Suppressor macrophage treated with lipopolysaccharide for 1 hour (primary cell): ENCODE measurements at regions not wholly inside any gene's neighbourhood (a gene's known extent, or its start where the extent isn't known, plus 50 kb on each side); places are given as distances from the start of the nearest gene placed in this dataset.
"Not testable (repeated sequence)": the region's sequence is repeated elsewhere in the genome, so short reads cannot be mapped to it uniquely, and the experiment has no call there.

Experiments used
- DNase-seq, 3 donors: peaks; one replicate each; pipeline ENCODE4 v3.0.0-alpha.2; 2020 to 2022

DNA sequence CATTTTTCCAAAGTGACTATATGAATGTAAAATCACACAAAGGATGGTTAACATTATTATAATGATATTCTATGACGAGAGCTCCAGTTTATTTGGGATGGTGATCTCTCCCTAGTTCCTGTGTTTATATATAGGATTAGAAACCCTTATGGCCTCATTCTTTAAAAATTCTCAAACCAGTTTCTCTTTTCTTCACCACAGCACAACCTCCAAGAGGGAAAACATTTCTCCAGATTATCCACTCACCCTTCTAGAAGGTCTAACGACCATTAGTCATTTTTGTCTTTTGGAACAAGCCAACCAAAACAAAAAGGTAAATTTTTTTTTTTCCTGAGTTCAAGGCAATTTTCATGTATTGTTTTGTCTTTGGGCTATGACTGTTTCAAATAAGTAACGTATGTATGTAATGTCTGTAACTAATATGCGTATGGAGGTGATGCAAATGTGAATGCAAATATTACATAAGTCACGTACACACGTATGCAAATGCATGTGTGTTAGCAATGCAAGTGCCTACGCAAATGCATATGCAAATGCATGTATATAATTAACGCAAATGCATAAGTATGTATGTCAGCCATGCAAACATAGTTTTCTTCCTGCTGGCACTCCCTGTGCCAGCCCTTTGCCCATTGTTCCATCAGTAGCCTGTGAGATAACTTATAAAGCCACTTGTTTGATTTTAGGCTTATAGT, 72.5 kb upstream of the MORC3 start:
- no peak for DNase-seq

DNA sequence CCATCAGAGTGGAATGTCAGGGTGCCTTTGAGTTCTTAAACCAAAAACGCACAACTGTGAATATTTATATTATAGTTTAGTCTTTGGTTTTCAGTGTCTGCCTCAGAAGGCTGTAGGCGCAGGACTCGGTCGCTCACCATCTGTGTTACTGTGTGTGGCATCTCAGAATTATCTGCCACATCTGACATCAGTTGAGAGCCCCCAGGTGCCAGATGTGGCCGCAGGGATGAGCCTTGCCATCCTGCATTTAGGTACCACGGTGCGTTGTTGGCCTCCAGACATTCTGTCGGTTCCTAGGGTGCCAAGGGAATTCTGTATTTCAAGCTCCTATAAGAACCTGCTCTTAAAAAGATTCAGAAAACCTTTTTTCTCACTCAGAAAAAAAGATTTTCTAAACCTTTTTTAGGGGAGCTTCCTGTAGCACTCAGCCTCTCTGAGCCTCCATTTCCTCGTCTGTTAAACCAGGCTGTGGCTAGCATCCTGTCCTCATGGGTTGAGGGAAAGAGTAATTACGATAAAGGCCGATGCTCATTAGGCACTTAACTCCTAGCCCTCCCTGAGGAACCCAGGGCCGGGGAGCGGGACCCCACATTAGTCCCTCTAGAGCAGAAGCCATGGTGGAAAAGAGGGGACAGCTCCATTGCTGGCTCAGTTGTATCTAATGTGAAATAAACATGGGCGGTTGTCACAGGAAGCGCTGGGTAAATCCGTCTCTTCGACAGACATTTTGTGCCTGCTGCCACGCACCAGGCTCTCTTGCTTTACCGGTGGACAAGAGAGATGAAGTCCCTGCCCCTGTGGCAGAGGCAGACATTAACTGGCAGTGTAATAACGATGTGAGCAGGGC, 70.2 kb upstream of the MORC3 start:
- DNase-seq = no peak

DNA sequence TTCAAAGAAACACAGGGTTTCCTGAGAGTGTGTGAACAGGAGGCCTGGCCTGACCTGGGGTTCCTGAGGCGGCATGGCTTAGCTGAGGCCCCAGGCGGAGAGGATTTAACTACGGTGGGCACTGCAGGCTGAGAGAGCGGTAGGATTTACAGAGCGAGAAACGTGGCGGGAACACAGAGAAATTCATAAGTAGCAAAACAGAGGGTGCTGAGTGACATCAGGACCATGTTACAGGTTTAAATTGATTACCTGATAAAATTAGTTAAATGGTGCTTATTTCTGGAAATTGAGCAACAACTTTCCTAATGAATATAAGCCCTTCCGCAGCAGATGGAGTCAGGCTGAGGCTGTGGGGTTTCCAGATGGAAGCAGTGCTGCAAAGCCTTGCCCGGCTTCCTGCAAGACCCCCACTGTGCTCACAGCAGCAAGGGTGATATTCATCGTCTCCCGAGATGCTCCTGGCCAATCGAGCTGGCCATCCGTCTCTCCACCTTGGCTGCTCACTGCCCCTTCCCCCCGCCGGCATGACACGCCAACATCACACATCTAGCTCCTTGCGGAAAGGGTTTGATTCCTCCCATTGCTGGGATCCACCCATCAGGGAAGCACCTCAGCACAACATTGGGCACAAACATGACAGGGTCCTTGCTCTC, 69.4 kb upstream of the MORC3 start:
- no peak for DNase-seq

DNA sequence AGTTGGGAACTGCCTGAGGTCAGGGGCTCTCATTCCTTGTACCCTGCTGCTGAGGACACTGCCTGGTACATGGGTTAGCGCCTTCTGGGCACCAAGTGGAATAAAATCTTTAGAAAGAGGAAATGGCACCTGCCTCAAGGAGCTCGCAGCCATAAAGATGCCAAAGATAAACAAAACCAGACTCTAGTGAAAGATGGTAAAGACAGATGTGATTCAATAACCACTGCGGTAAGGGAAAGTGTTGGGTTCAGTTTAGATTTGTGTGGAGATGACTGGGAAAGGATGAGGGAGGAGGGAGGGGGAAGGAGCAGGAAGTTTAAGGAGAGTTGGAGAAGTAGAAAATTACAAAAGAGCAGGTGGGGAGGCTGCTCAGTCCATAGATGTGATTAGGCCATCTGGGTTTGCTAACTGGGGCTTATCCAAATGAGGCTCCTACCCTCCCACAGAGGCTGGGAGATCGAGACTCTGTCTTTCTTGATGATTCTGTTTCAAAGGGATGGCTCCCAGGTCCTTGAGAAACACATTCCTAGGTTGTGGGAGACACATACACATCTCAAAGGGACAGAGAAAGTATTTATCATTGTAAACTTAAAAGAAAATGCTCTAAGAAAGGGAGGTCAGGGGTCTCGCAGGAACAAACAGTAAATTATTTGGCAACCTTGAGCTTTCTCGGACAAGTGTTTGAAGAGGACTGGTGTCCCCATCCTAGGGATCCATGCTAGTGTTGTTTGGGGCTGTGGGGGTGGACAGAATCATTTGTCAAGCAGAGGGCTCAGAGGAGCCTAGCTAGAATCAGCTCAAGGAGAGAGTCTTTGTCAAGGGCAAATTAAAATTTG, 65.7 kb upstream of the MORC3 start:
- no peak for DNase-seq

DNA sequence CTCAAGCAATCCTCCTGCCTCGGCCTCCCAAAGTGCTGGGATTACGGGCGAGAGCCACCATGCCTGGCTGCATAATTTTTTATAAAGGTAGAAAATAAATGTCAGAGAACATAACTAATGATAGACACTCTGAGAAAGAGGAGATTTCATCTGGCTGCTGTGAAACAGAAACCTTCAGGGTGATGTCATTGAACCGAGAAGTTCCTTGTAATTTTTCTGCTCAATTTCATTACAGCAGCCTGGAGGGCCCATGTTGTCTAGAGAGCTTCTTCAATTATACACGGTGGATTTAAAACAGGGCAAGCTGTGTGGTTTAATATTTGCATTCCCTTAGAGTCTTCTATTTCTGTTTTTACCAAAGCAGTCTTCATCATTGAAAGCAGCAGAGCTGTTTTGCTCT, 64.3 kb upstream of the MORC3 start:
- no peak for DNase-seq

DNA sequence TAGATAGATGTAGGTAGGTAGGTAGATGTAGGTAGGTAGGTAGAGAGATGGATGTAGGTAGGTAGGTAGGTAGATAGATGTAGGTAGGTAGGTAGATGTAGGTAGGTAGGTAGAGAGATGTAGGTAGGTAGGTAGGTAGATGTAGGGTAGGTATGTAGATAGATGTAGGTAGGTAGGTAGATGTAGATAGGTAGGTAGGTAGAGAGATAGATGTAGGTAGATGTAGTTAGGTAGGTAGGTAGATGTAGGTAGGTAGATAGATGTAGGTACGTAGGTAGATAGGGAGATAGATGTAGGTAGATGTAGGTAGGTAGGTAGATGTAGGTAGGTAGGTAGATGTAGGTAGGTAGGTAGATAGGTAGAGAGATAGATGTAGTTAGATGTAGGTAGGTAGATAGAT, 62.3 kb upstream of the MORC3 start:
- DNase-seq = no peak

DNA sequence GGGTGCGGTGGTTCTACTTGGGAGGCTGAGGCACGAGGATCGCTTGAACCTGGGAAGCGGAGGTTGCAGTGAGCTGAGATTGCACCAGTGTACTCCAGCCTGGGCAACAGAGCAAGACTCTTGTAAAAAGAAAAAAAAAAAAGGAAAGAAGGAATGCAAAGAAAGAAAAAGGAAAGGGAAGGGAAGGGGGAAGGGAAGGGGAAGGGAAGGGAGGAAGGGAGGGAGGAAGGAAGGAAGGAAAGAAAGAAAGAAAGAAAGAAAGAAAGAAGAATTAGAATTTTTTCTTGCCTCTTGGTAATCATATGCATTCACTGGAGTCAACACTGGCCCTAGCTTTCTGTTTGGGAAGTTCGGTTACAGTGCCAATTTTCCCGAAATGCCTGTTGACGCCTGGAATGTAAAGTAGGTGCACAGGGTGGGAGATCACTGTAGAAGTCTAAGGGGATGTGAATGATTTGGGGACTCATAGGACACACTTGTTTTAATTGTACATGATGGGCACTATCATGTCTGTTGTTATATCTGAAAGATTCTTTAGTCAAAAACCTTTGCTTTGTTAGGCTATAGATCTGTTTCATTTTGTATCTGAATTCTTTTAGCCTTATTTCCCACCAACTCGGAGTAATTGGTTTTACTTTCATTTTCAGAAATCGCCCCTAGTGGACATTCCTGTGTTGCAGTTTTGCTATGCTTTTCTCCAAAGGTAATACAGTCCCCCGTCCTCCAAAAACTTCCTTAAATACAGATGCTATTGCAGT, 59.8 kb upstream of the MORC3 start:
- peak; percentile 74 to 83 (median 80) for DNase-seq

DNA sequence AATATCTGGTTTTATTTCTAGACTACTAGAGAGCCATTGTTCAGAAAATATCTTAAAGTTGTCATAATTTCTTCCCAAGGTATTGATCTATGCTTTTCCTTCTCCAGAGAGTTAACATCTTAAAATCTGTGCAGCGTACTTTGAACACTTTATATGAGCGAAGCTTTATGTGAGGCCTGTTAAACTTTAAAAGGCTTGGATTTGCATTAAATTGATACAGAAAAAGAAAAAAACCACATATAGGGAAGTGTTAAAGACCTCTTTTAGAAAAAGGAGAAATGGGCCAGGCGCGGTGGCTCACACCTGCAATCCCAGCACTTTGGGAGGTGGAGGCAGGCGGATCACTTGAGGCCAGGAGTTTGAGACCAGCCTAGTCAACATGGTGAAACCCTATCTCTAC, 59.2 kb upstream of the MORC3 start:
- no peak for DNase-seq

DNA sequence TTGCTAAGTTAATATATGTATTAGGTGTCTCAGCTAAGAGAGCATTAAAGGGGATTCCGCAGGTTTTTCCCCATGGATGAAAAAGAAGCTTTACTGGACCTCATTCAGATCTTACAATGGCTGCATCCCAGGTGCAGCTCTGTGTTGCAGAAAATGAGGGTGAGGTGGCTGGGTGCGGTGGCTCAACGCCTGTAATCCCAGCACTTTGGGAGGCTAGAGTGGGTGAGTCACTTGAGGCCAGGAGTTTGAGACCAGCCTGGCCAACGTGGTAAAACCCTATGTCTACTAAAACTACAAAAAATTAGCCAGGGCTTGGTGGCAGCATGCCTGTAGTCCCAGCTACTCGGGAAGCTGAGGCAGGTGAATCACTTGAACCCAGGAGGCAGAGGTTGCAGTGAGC, 58.5 kb upstream of the MORC3 start:
- no peak for DNase-seq

DNA sequence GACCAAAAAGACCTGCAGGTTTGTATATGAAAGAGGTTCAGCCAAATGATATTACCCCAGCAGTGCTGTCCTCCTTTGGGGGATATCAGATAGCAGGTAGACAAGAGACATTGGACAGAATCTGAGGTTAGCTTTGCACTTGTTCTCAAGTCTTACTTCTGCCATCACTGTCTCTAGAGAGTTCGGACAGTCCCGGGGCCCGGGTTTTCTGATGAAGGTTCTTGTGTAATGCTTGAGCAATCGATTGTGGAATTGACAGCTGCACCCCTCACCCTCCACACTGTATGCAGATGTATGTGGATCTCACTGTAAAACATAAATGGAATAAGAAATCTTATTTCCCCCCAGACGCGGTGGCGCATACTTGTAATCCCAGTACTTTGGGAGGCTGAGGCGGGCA, 56.2 kb upstream of the MORC3 start:
- no peak for DNase-seq

DNA sequence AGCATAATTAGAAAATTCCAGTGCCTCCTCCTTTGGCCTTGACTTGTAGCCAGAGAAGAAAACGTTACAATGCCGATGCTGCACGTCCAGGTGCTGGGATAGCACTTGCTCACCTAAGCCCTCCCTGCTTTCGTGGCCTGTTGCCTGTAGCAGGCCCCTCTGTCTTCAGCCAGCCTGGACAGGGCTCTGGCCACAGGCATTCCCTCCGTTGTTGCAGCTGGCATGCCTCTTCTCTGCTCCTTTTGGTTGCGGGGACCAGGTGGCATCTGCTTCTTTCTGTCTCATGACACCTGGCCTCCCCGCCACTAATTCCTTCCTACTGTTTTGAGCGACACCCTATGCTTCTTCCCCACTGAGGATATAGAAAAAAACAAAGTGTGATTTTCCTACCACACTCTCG, 54.6 kb upstream of the MORC3 start:
- DNase-seq = no peak

DNA sequence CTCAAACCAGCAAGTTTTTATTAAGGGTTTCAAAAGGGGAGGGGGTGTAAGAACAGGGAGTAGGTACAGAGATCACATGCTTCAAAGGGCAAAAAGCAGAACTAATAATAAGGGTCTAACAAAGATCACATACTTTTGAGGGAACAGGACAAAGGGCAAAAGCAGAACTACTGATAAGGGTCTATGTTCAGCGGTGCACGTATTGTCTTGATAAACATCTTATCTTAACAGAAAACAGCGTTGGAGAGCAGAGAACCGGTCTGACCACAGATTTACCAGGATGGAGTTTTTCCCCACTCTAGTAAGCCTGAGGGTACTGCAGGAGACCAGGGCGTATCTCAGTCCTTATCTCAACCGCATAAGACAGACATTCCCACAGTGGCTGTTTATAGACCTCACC, 52.2 kb upstream of the MORC3 start:
- DNase-seq = not testable (repeated sequence)

DNA sequence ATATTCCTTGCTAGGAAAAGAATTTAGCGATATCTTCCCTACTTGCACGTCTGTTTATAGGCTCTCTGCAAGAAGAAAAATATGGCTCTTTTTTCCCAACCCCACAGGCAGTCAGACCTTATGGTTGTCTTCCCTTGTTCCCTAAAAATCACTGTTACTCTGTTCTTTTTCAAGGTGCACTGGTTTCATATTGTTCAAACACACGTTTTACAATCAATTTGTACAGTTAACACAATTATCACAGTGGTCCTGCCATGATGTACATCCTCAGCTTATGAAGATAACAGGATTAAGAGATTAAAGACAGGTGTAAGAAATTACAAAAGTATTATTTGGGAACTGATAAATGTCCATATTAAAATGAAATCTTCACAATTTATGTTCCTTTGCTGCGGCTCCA, 51.7 kb upstream of the MORC3 start:
- not testable (repeated sequence) for DNase-seq
